ENCODE measurements at regions not wholly inside any gene's neighbourhood (a gene's known extent, or its start where the extent isn't known, plus 50 kb on each side); places are given as distances from the start of the nearest gene placed in this dataset.

DNA sequence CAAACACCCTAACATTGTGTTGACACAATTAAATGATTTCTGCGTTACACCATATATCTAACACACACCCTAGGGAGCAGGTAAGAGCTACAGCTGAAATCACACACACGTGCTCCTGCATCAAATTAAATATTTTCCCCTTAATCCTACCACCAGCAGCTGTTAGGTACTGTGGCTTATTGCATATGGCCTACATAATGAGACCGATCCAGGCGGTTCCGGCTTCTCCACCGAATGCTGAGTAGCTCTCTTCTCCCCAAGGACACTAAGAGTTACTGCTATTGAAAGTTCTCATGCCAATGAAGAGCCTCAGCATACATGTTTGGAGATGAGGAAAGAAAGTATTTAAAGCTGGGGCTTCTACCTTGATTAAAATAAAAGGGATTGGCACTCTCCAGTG, 472.2 kb upstream of the STXBP6 start:
- Histone ChIP-seq H3K4me1 (ENCODE audit: control insufficient read depth in 1 of 2, insufficient read depth in 2 of 2, low read length in 2 of 2) (no peaks in the 10 kb centered on the region), H3K27ac (ENCODE audit: low read depth, low read length) (no peak overlapping the region), H3K18ac (ENCODE audit: low read length) (no peak overlapping the region), H3K4me3 (ENCODE audit: low read depth, low read length) (no peak overlapping the region), H2BK12ac (ENCODE audit: low read length) (no peak overlapping the region), H3K79me1 (ENCODE audit: low read length) (no peaks in the 10 kb centered on the region), H3K9ac (ENCODE audit: low read length) (no peak overlapping the region), H3K79me2 (ENCODE audit: control insufficient read depth, insufficient read depth, low read length, poor library complexity) (no peaks in the 10 kb centered on the region), H2BK5ac (ENCODE audit: low read depth, low read length, poor library complexity) (no peak overlapping the region), H3K23ac (ENCODE audit: low read length) (no peak overlapping the region), H3K14ac (ENCODE audit: low read length) (no peak overlapping the region), H3K9me3 (ENCODE audit: insufficient read depth, low read depth, low read length) (no peaks in the 10 kb centered on the region), H2AFZ (ENCODE audit: insufficient read depth, low read length, poor library complexity) (no peak overlapping the region), H4K12ac (ENCODE audit: low read depth, low read length) (no peak overlapping the region), H3K4me2 (ENCODE audit: low read length) (no peak overlapping the region), H4K8ac (ENCODE audit: low read depth, low read length) (no peak overlapping the region), H4K91ac (ENCODE audit: low read depth, low read length) (no peak overlapping the region), H2AK5ac (ENCODE audit: low read length) (no peak overlapping the region), H3K4ac (ENCODE audit: low read depth, low read length) (no peak overlapping the region), H2BK120ac (ENCODE audit: insufficient read depth, low read length, poor library complexity) (no peak overlapping the region), H3K36me3 (ENCODE audit: control insufficient read depth in 1 of 2, insufficient read depth in 2 of 2, low read length in 2 of 2) (no peaks in the 10 kb centered on the region), H3K27me3 (ENCODE audit: insufficient read depth, low read length) (no peaks in the 10 kb centered on the region)
- WGBS (ENCODE audit: extremely low coverage, insufficient coverage, insufficient read length), result no CpG with 5 or more reads among the region's 6 CpGs
- no peak for DNase-seq

DNA sequence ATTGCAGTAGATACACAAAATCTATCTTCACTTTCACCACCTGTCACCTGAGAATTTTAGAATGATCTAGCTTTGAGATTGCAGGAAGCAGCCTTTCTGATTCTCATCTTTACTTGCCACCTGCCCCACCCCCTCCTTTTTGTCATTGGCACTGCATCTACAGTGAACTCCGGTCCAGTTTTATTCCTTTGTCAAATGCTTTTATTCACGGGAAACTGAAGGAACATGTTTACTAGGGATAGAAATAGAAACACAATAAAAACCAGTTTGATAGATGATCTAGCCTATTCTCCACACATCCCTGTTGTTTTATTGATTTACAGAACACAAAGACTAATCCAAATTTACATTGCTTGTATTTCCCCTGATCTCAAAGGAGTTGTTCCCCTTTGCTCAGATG, 471.7 kb upstream of the STXBP6 start:
- Histone ChIP-seq H3K4ac (ENCODE audit: low read depth, low read length) (no peak overlapping the region), H3K9me3 (ENCODE audit: insufficient read depth, low read depth, low read length) (no peaks in the 10 kb centered on the region), H2AK5ac (ENCODE audit: low read length) (no peak overlapping the region), H3K9ac (ENCODE audit: low read length) (no peak overlapping the region), H3K4me3 (ENCODE audit: low read depth, low read length) (no peak overlapping the region), H2AFZ (ENCODE audit: insufficient read depth, low read length, poor library complexity) (no peak overlapping the region), H2BK12ac (ENCODE audit: low read length) (no peak overlapping the region), H3K27ac (ENCODE audit: low read depth, low read length) (no peak overlapping the region), H2BK5ac (ENCODE audit: low read depth, low read length, poor library complexity) (no peak overlapping the region), H3K14ac (ENCODE audit: low read length) (no peak overlapping the region), H3K36me3 (ENCODE audit: control insufficient read depth in 1 of 2, insufficient read depth in 2 of 2, low read length in 2 of 2) (no peaks in the 10 kb centered on the region), H3K27me3 (ENCODE audit: insufficient read depth, low read length) (no peaks in the 10 kb centered on the region), H4K12ac (ENCODE audit: low read depth, low read length) (no peak overlapping the region), H2BK120ac (ENCODE audit: insufficient read depth, low read length, poor library complexity) (no peak overlapping the region), H3K23ac (ENCODE audit: low read length) (no peak overlapping the region), H4K91ac (ENCODE audit: low read depth, low read length) (no peak overlapping the region), H3K79me1 (ENCODE audit: low read length) (no peaks in the 10 kb centered on the region), H3K79me2 (ENCODE audit: control insufficient read depth, insufficient read depth, low read length, poor library complexity) (no peaks in the 10 kb centered on the region), H3K18ac (ENCODE audit: low read length) (no peak overlapping the region), H3K4me1 (ENCODE audit: control insufficient read depth in 1 of 2, insufficient read depth in 2 of 2, low read length in 2 of 2) (no peaks in the 10 kb centered on the region), H3K4me2 (ENCODE audit: low read length) (no peak overlapping the region), H4K8ac (ENCODE audit: low read depth, low read length) (no peak overlapping the region)
- DNase-seq, result no peak
- no CpG with 5 or more reads among the region's 2 CpGs for WGBS (ENCODE audit: extremely low coverage, insufficient coverage, insufficient read length)

DNA sequence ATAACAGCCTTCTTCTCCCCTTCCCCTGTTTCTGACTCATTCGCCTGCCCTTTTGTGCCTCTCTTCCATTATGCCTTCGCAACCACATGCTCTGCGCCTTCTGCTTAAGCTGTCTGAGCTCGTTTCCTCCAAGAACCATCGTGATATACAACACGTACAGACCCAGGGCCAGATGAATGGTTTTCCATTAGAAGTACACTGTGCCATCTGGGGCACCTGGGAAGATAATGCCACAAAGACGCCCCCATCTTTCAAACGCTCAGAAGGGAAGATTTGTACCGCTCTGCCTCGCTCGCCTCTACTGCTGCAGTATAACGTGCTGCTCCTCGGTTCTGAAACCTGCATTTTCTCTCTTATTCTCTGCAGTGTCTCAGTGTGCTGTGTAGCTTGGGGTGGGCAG, 470.9 kb upstream of the STXBP6 start:
- no peak overlapping the region for H2AK5ac ChIP-seq (ENCODE audit: low read length)
- H3K14ac ChIP-seq (ENCODE audit: low read length), result no peak overlapping the region
- peak overlapping the region; percentile 46 for H3K9ac ChIP-seq (ENCODE audit: low read length)
- H3K9me3 ChIP-seq (ENCODE audit: insufficient read depth, low read depth, low read length), result no peaks in the 10 kb centered on the region
- H3K23ac ChIP-seq (ENCODE audit: low read length), result no peak overlapping the region
- no peak for DNase-seq
- WGBS (ENCODE audit: extremely low coverage, insufficient coverage, insufficient read length), result no CpG with 5 or more reads among the region's 13 CpGs
- H3K18ac ChIP-seq (ENCODE audit: low read length), result no peak overlapping the region
- H2BK12ac ChIP-seq (ENCODE audit: low read length), result no peak overlapping the region
- no peak overlapping the region for H2BK5ac ChIP-seq (ENCODE audit: low read depth, low read length, poor library complexity)
- no peak overlapping the region for H3K4me2 ChIP-seq (ENCODE audit: low read length)
- H3K4me3 ChIP-seq (ENCODE audit: low read depth, low read length), result no peak overlapping the region
- no peak overlapping the region for H2BK120ac ChIP-seq (ENCODE audit: insufficient read depth, low read length, poor library complexity)
- no peak overlapping the region for H2AFZ ChIP-seq (ENCODE audit: insufficient read depth, low read length, poor library complexity)
- H3K79me1 ChIP-seq (ENCODE audit: low read length), result no peaks in the 10 kb centered on the region
- H4K8ac ChIP-seq (ENCODE audit: low read depth, low read length), result no peak overlapping the region
- no peaks in the 10 kb centered on the region for H3K27me3 ChIP-seq (ENCODE audit: insufficient read depth, low read length)
- H4K12ac ChIP-seq (ENCODE audit: low read depth, low read length), result no peak overlapping the region
- no peak overlapping the region for H3K27ac ChIP-seq (ENCODE audit: low read depth, low read length)
- H3K4ac ChIP-seq (ENCODE audit: low read depth, low read length), result no peak overlapping the region
- H3K4me1 ChIP-seq (ENCODE audit: control insufficient read depth in 1 of 2, insufficient read depth in 2 of 2, low read length in 2 of 2), result no peaks in the 10 kb centered on the region
- H3K36me3 ChIP-seq (ENCODE audit: control insufficient read depth in 1 of 2, insufficient read depth in 2 of 2, low read length in 2 of 2), result no peaks in the 10 kb centered on the region
- H3K79me2 ChIP-seq (ENCODE audit: control insufficient read depth, insufficient read depth, low read length, poor library complexity), result no peaks in the 10 kb centered on the region
- no peak overlapping the region for H4K91ac ChIP-seq (ENCODE audit: low read depth, low read length)

DNA sequence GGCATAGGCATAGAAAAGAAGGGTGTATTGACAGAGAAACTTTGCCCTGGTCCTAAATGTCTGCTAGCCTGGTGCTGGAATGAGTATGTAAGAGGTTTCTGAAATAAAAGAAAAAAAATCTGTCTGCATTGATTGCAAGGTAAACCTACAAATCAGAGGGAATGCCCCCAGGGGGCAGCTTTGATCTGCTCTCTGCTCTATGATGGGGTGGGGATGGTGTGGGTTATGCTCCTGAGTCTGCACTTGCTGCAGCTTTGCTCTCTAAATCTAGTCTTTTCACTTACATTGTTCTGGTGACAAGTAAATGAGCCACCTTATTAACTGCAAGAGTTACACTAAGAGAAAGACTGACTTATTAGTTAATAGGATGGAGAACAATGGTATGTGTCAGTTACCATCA, 468.4 kb upstream of the STXBP6 start:
- no peak overlapping the region for H4K8ac ChIP-seq (ENCODE audit: low read depth, low read length)
- H3K23ac ChIP-seq (ENCODE audit: low read length), result no peak overlapping the region
- no peak overlapping the region for H3K18ac ChIP-seq (ENCODE audit: low read length)
- no peaks in the 10 kb centered on the region for H3K27me3 ChIP-seq (ENCODE audit: insufficient read depth, low read length)
- no peaks in the 10 kb centered on the region for H3K79me2 ChIP-seq (ENCODE audit: control insufficient read depth, insufficient read depth, low read length, poor library complexity)
- H3K9ac ChIP-seq (ENCODE audit: low read length), result no peak overlapping the region
- no peak overlapping the region for H4K12ac ChIP-seq (ENCODE audit: low read depth, low read length)
- H3K4me3 ChIP-seq (ENCODE audit: low read depth, low read length), result no peak overlapping the region
- H3K4ac ChIP-seq (ENCODE audit: low read depth, low read length), result no peak overlapping the region
- no peak overlapping the region for H2BK12ac ChIP-seq (ENCODE audit: low read length)
- DNase-seq, result no peak
- no peaks in the 10 kb centered on the region for H3K36me3 ChIP-seq (ENCODE audit: control insufficient read depth in 1 of 2, insufficient read depth in 2 of 2, low read length in 2 of 2)
- H3K4me1 ChIP-seq (ENCODE audit: control insufficient read depth in 1 of 2, insufficient read depth in 2 of 2, low read length in 2 of 2), result no peaks in the 10 kb centered on the region
- no peak overlapping the region for H3K14ac ChIP-seq (ENCODE audit: low read length)
- H3K9me3 ChIP-seq (ENCODE audit: insufficient read depth, low read depth, low read length), result peaks cover 3% of the 10 kb centered on the region
- no peak overlapping the region for H2BK5ac ChIP-seq (ENCODE audit: low read depth, low read length, poor library complexity)
- H2BK120ac ChIP-seq (ENCODE audit: insufficient read depth, low read length, poor library complexity), result no peak overlapping the region
- H2AFZ ChIP-seq (ENCODE audit: insufficient read depth, low read length, poor library complexity), result no peak overlapping the region
- H4K91ac ChIP-seq (ENCODE audit: low read depth, low read length), result no peak overlapping the region
- no peaks in the 10 kb centered on the region for H3K79me1 ChIP-seq (ENCODE audit: low read length)
- H3K4me2 ChIP-seq (ENCODE audit: low read length), result no peak overlapping the region
- no peak overlapping the region for H3K27ac ChIP-seq (ENCODE audit: low read depth, low read length)
- H2AK5ac ChIP-seq (ENCODE audit: low read length), result no peak overlapping the region

DNA sequence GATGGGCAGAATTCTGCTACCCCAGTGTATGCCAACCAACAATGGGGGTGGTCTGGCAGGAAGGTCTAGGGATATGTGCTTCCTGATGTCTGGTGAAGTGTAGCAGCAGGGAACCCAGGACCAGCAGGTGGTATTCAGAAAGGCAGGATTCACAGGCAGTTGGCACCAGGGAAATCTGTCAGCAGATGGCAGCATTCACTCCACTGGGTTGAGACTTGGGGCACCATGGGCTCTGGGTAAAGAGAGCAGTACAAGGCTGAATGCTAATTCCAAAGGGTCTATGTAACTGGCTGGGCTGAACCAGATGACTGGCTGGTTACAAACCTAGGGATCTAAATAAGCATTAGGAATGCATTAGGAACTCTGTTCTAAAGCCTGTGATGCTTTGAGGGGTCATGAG, 466.9 kb upstream of the STXBP6 start:
- Histone ChIP-seq H3K23ac (ENCODE audit: low read length) (no peak overlapping the region), H3K9ac (ENCODE audit: low read length) (no peak overlapping the region), H2AK5ac (ENCODE audit: low read length) (no peak overlapping the region), H3K14ac (ENCODE audit: low read length) (no peak overlapping the region), H3K18ac (ENCODE audit: low read length) (no peak overlapping the region), H3K27me3 (ENCODE audit: insufficient read depth, low read length) (no peaks in the 10 kb centered on the region), H2BK120ac (ENCODE audit: insufficient read depth, low read length, poor library complexity) (no peak overlapping the region), H3K36me3 (ENCODE audit: control insufficient read depth in 1 of 2, insufficient read depth in 2 of 2, low read length in 2 of 2) (no peaks in the 10 kb centered on the region), H3K4me1 (ENCODE audit: control insufficient read depth in 1 of 2, insufficient read depth in 2 of 2, low read length in 2 of 2) (no peaks in the 10 kb centered on the region), H4K12ac (ENCODE audit: low read depth, low read length) (no peak overlapping the region), H4K91ac (ENCODE audit: low read depth, low read length) (no peak overlapping the region), H3K79me2 (ENCODE audit: control insufficient read depth, insufficient read depth, low read length, poor library complexity) (no peaks in the 10 kb centered on the region), H2BK5ac (ENCODE audit: low read depth, low read length, poor library complexity) (no peak overlapping the region), H2AFZ (ENCODE audit: insufficient read depth, low read length, poor library complexity) (no peak overlapping the region), H3K9me3 (ENCODE audit: insufficient read depth, low read depth, low read length) (peaks cover 3% of the 10 kb centered on the region), H3K4me3 (ENCODE audit: low read depth, low read length) (no peak overlapping the region), H3K79me1 (ENCODE audit: low read length) (no peaks in the 10 kb centered on the region), H2BK12ac (ENCODE audit: low read length) (no peak overlapping the region), H3K27ac (ENCODE audit: low read depth, low read length) (no peak overlapping the region), H3K4me2 (ENCODE audit: low read length) (no peak overlapping the region), H4K8ac (ENCODE audit: low read depth, low read length) (no peak overlapping the region), H3K4ac (ENCODE audit: low read depth, low read length) (no peak overlapping the region)
- DNase-seq, result no peak
